SU-DHL-6 (cell line): ENCODE measurements at regions not wholly inside any gene's neighbourhood (a gene's known extent, or its start where the extent isn't known, plus 50 kb on each side); places are given as distances from the start of the nearest gene placed in this dataset.

Experiments used
- H2AFZ ChIP-seq: fragments of 200-600 bp; sonication (generic); 2 replicates; pipeline ENCODE4 v1.6.1; 2014; ENCODE audit warnings: low read depth, mild to moderate bottlenecking, moderate library complexity, mixed read lengths, antibody characterized with exemption, low read length; ENCODE audit not compliant: severe bottlenecking
- H3F3A ChIP-seq: fragments of 200-600 bp; shearing (Covaris generic); 2 replicates; pipeline ENCODE4 v1.6.0; 2016; ENCODE audit warnings: antibody characterized with exemption, mild to moderate bottlenecking; ENCODE audit not compliant: insufficient read depth
- H3K27ac ChIP-seq: fragments of 200-600 bp; sonication (generic); 2 replicates; pipeline ENCODE4 v1.5.1; 2016; ENCODE audit warnings: low read depth, mild to moderate bottlenecking, low read length, moderate library complexity, mixed read lengths
- H3K27me3 ChIP-seq: fragments of 200-600 bp; sonication (generic), shearing (Covaris generic); 2 replicates; pipeline ENCODE4 v1.6.0; 2014; ENCODE audit warnings: mild to moderate bottlenecking, low read length
- H3K36me3 ChIP-seq: fragments of 200-600 bp; sonication (generic); 2 replicates; pipeline ENCODE4 v1.6.1; 2014; ENCODE audit warnings: mild to moderate bottlenecking, low read length, mixed read lengths
- H3K4me2 ChIP-seq: fragments of 300-600, 200-600 bp; shearing (Covaris generic), sonication (generic); 2 replicates; pipeline ENCODE4 v1.6.0; 2014; ENCODE audit warnings: low read length, low read depth, mild to moderate bottlenecking; ENCODE audit not compliant: poor library complexity, severe bottlenecking
- H3K4me3 ChIP-seq: fragments of 200-600 bp; sonication (generic); 2 replicates; pipeline ENCODE4 v1.5.1; 2014; ENCODE audit warnings: antibody characterized with exemption, low read length, mild to moderate bottlenecking, mixed read lengths; ENCODE audit not compliant: insufficient read depth, poor library complexity, severe bottlenecking
- H3K79me2 ChIP-seq: fragments of 200-600 bp; sonication (generic); 2 replicates; pipeline ENCODE4 v1.6.1; 2014; ENCODE audit warnings: mild to moderate bottlenecking, low read length, moderate library complexity; ENCODE audit not compliant: insufficient read depth
- H3K9ac ChIP-seq: fragments of 200-600 bp; sonication (generic); 2 replicates; pipeline ENCODE4 v1.7.0; 2014; ENCODE audit warnings: mild to moderate bottlenecking, low read length
- H3K9me2 ChIP-seq: fragments of 200-600 bp; sonication (generic); replicated peaks from 2 replicates; pipeline ENCODE4 v1.6.1; 2014; ENCODE audit warnings: low read length; ENCODE audit not compliant: insufficient read depth
- H3K9me3 ChIP-seq: fragments of 200-600 bp; sonication (generic); 2 replicates; pipeline ENCODE4 v1.6.1; 2014; ENCODE audit warnings: low read length, mixed read lengths; ENCODE audit not compliant: insufficient read depth
- H4K20me1 ChIP-seq: fragments of 200-600 bp; sonication (generic); 2 replicates; pipeline ENCODE4 v1.6.1; 2014; ENCODE audit warnings: low read depth, mild to moderate bottlenecking, antibody characterized with exemption, low read length, moderate library complexity, mixed read lengths
- CTCF ChIP-seq: fragments of 200-600 bp; sonication (generic); IDR thresholded peaks from one replicate; pipeline ENCODE4 v1.5.1; 2017; ENCODE audit warnings: antibody characterized with exemption, mild to moderate bottlenecking, low read length, moderate library complexity; ENCODE audit not compliant: insufficient read depth, poor library complexity, severe bottlenecking
- EZH2phosphoT487 ChIP-seq: fragments of 200-600 bp; sonication (generic), shearing (Covaris generic); conservative IDR thresholded peaks from 2 replicates; pipeline ENCODE4 v1.6.1; 2018; ENCODE audit warnings: mild to moderate bottlenecking, antibody characterized with exemption, low read length, moderate library complexity, mixed read lengths

DNA sequence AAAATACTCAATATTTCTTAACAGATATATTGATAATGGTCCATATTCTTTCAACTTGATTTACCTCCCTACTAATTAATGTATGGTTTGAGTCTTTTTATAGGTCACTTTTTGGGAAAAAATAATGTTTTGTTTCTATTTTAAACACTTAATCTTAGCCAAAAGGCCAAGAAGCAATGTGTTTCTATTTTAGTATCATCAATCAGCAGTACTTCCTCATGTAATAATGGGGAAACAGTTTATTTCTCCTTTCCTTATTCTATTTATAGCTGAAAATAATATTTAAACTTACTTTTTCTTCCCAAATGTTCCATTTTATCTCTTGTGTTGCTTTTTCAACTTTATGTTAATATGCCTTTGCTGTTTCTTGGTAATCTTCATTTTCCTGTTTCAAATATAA lies 295.1 kb downstream of the ALDH8A1 start:
- Histone ChIP-seq H3F3A (no peaks in the 10 kb centered on the region), H3K4me3 (no peak overlapping the region), H3K4me2 (no peak overlapping the region), H3K36me3 (no peaks in the 10 kb centered on the region), H3K27ac (no peak overlapping the region), H4K20me1 (no peaks in the 10 kb centered on the region), H2AFZ (no peak overlapping the region), H3K27me3 (no peaks in the 10 kb centered on the region), H3K9ac (no peak overlapping the region), H3K9me2 (no peaks in the 10 kb centered on the region), H3K79me2 (no peaks in the 10 kb centered on the region), H3K9me3 (no peaks in the 10 kb centered on the region)
- TF ChIP-seq EZH2phosphoT487 (no peak), CTCF (no peak)

DNA sequence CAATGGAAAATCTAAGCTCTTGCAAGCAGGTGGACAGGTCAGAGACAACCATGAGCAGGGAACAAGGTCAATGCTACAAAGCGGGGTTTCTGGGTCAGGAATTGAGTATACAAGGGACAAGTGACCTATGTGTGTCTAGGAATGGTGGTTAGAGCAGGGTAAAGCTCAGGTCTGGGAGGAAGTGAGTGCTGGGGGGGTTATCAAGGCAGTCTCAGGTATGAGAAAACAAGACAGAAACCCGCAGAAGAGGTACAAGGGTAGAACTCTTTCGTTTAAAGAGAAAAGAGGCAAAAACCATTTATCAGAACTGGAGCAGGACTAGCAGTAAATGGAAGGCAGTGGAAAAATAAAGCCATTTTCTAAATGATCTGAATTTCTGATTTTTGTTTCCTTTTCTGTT lies 298.4 kb downstream of the ALDH8A1 start:
- Histone ChIP-seq H4K20me1 (no peaks in the 10 kb centered on the region), H3K9me3 (no peaks in the 10 kb centered on the region), H3K27ac (no peak overlapping the region), H3K9me2 (no peaks in the 10 kb centered on the region), H3K27me3 (no peaks in the 10 kb centered on the region), H3K9ac (no peak overlapping the region), H2AFZ (no peak overlapping the region), H3F3A (no peaks in the 10 kb centered on the region), H3K36me3 (no peaks in the 10 kb centered on the region), H3K4me3 (no peak overlapping the region), H3K79me2 (no peaks in the 10 kb centered on the region), H3K4me2 (no peak overlapping the region)
- TF ChIP-seq EZH2phosphoT487, result no peak

DNA sequence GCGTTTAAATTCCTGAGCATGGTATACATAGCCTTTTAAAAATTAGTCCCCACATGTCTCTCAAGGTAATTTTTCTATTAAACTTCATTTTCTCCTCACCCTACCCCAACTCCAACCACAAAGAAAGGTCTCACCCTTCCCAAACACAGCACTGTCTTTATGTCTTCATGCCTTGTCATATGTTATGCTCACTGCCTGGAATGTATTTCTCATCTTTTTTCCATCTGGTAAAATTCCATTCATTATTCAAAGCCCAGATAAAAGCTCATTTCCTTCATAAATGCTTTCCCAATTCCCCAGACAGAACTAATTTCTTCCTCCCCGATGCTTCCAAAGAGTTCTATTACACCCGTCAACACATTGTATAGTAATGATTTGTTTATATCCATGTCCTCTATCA lies 302.0 kb downstream of the ALDH8A1 start:
- H3K9me3 ChIP-seq, result no peaks in the 10 kb centered on the region
- no peaks in the 10 kb centered on the region for H3K36me3 ChIP-seq
- H3K4me2 ChIP-seq, result no peak overlapping the region
- H3K4me3 ChIP-seq, result no peak overlapping the region
- H2AFZ ChIP-seq, result no peak overlapping the region
- TF ChIP-seq CTCF (no peak), EZH2phosphoT487 (no peak)
- no peak overlapping the region for H3K9ac ChIP-seq
- no peaks in the 10 kb centered on the region for H4K20me1 ChIP-seq
- H3K27me3 ChIP-seq, result no peaks in the 10 kb centered on the region
- no peaks in the 10 kb centered on the region for H3K79me2 ChIP-seq
- no peak overlapping the region for H3K27ac ChIP-seq
- H3K9me2 ChIP-seq, result no peaks in the 10 kb centered on the region
- no peaks in the 10 kb centered on the region for H3F3A ChIP-seq

GRCh38 chr6:134642819-134643218 lies 307.1 kb downstream of the ALDH8A1 start:
- Histone ChIP-seq H3K4me3 (no peak overlapping the region), H3K79me2 (no peaks in the 10 kb centered on the region), H4K20me1 (no peaks in the 10 kb centered on the region), H3K27me3 (no peaks in the 10 kb centered on the region), H3K4me2 (no peak overlapping the region), H3F3A (no peaks in the 10 kb centered on the region), H3K9ac (no peak overlapping the region), H3K9me2 (no peaks in the 10 kb centered on the region), H3K27ac (no peak overlapping the region), H3K36me3 (no peaks in the 10 kb centered on the region), H3K9me3 (no peaks in the 10 kb centered on the region), H2AFZ (no peak overlapping the region)
- TF ChIP-seq EZH2phosphoT487, result no peak
- no peak for TF ChIP-seq CTCF
